ENCODE measurements at regions not wholly inside any gene's neighbourhood (a gene's known extent, or its start where the extent isn't known, plus 50 kb on each side); places are given as distances from the start of the nearest gene placed in this dataset.
"Not testable (repeated sequence)": the region's sequence is repeated elsewhere in the genome, so short reads cannot be mapped to it uniquely, and the experiment has no call there.

GRCh38 chr2:72031346-72032110 lies 116.1 kb downstream of the CYP26B1 start:
- DNase-seq (ENCODE audit: low read depth in 3 of 3): no peak

GRCh38 chr2:72028996-72029395 lies 118.7 kb downstream of the CYP26B1 start:
- DNase-seq (ENCODE audit: low read depth in 3 of 3): no peak

- DNase-seq (ENCODE audit: low read depth in 3 of 3): no peak
These were observed 119.2 kb downstream of the CYP26B1 start for GRCh38 chr2:72028351-72028995.

GRCh38 chr2:72027426-72028161 lies 120.1 kb downstream of the CYP26B1 start:
- no peak for DNase-seq (ENCODE audit: low read depth in 3 of 3)

GRCh38 chr2:72026819-72027425 lies 120.7 kb downstream of the CYP26B1 start:
- no peak for DNase-seq (ENCODE audit: low read depth in 3 of 3)

GRCh38 chr2:72024451-72025175 lies 123.0 kb downstream of the CYP26B1 start:
- DNase-seq (ENCODE audit: low read depth in 3 of 3): no peak

- DNase-seq (ENCODE audit: low read depth in 3 of 3): no peak
These were observed 123.8 kb downstream of the CYP26B1 start for GRCh38 chr2:72023678-72024390.

- DNase-seq (ENCODE audit: low read depth in 3 of 3): not testable (repeated sequence)
These were observed 126.3 kb downstream of the CYP26B1 start for GRCh38 chr2:72021371-72021770.

- DNase-seq (ENCODE audit: low read depth in 3 of 3): no peak
These were observed 132.4 kb downstream of the CYP26B1 start for GRCh38 chr2:72015266-72015665.

GRCh38 chr2:72014831-72015230 lies 132.8 kb downstream of the CYP26B1 start:
- DNase-seq (ENCODE audit: low read depth in 3 of 3): no peak

- no peak for DNase-seq (ENCODE audit: low read depth in 3 of 3)
These were observed 133.9 kb downstream of the CYP26B1 start for GRCh38 chr2:72013726-72014125.

- no peak for DNase-seq (ENCODE audit: low read depth in 3 of 3)
These were observed 134.6 kb downstream of the CYP26B1 start for GRCh38 chr2:72012886-72013574.

GRCh38 chr2:72011791-72012190 lies 135.9 kb downstream of the CYP26B1 start:
- DNase-seq (ENCODE audit: low read depth in 3 of 3): no peak

- DNase-seq (ENCODE audit: low read depth in 3 of 3): no peak
These were observed 136.3 kb downstream of the CYP26B1 start for GRCh38 chr2:72011370-72011689.

GRCh38 chr2:72010647-72011369 lies 136.9 kb downstream of the CYP26B1 start:
- no peak for DNase-seq (ENCODE audit: low read depth in 3 of 3)

GRCh38 chr2:72008608-72009007 lies 139.1 kb downstream of the CYP26B1 start:
- DNase-seq (ENCODE audit: low read depth in 3 of 3): no peak

- DNase-seq (ENCODE audit: low read depth in 3 of 3): no peak
These were observed 140.3 kb downstream of the CYP26B1 start for GRCh38 chr2:72007402-72007801.

- DNase-seq (ENCODE audit: low read depth in 3 of 3): no peak
These were observed 141.4 kb downstream of the CYP26B1 start for GRCh38 chr2:72006188-72006736.

GRCh38 chr2:72004976-72005375 lies 142.7 kb downstream of the CYP26B1 start:
- DNase-seq (ENCODE audit: low read depth in 3 of 3): no peak

Data from stimulated activated CD4-positive, alpha-beta T cell treated with anti-CD3 and anti-CD28 coated beads, TNF-alpha, amount 100 ng/mL, for 48 hours (primary cell).